ENCODE measurements at regions not wholly inside any gene's neighbourhood (a gene's known extent, or its start where the extent isn't known, plus 50 kb on each side); places are given as distances from the start of the nearest gene placed in this dataset.

DNA sequence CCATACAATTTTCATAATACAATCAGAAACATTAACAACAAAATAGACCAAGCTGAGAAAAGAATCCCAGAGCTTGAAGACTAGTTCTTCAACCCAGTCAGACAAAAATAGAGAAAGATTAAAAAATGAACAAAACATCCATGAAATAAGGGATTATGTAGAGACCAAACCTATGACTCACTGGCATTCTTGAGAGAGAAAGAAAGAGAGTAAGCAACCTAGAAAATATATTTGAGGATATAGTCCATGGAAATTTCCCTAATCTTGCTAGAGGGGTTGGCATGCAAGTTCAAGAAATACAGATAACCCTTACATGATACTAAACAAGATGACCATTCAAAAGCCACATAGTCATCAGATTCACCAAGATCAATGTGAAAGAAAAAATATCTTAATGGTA is 281.7 kb downstream of the CCDC85A start:
- no peak for TF ChIP-seq POLR2A (IDR thresholded peaks at IDR 0.05)
- TF ChIP-seq, protein P1, sequence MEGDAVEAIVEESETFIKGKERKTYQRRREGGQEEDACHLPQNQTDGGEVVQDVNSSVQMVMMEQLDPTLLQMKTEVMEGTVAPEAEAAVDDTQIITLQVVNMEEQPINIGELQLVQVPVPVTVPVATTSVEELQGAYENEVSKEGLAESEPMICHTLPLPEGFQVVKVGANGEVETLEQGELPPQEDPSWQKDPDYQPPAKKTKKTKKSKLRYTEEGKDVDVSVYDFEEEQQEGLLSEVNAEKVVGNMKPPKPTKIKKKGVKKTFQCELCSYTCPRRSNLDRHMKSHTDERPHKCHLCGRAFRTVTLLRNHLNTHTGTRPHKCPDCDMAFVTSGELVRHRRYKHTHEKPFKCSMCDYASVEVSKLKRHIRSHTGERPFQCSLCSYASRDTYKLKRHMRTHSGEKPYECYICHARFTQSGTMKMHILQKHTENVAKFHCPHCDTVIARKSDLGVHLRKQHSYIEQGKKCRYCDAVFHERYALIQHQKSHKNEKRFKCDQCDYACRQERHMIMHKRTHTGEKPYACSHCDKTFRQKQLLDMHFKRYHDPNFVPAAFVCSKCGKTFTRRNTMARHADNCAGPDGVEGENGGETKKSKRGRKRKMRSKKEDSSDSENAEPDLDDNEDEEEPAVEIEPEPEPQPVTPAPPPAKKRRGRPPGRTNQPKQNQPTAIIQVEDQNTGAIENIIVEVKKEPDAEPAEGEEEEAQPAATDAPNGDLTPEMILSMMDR (IDR thresholded peaks at IDR 0.05), result no peak

All from esophagus squamous epithelium (tissue), 4 donors.